ENCODE measurements at regions not wholly inside any gene's neighbourhood (a gene's known extent, or its start where the extent isn't known, plus 50 kb on each side); places are given as distances from the start of the nearest gene placed in this dataset.
"Not testable (repeated sequence)": the region's sequence is repeated elsewhere in the genome, so short reads cannot be mapped to it uniquely, and the experiment has no call there.

- no peak for DNase-seq (ENCODE audit: low read depth)
Observed at GRCh38 chr11:81573367-81573766, 1160.3 kb downstream of the FAM181B start.

GRCh38 chr11:81570669-81571068 lies 1163.0 kb downstream of the FAM181B start:
- no peak for DNase-seq (ENCODE audit: low read depth)

- no peak for DNase-seq (ENCODE audit: low read depth)
Observed at GRCh38 chr11:81569999-81570398, 1163.7 kb downstream of the FAM181B start.

- DNase-seq (ENCODE audit: low read depth), result no peak
Observed at GRCh38 chr11:81568918-81569317, 1164.7 kb downstream of the FAM181B start.

- no peak for DNase-seq (ENCODE audit: low read depth)
Observed at GRCh38 chr11:81548123-81548522, 1185.5 kb downstream of the FAM181B start.

GRCh38 chr11:81539806-81540205 lies 1193.9 kb downstream of the FAM181B start:
- not testable (repeated sequence) for DNase-seq (ENCODE audit: low read depth)

GRCh38 chr11:81515566-81515965 lies 1218.1 kb downstream of the FAM181B start:
- DNase-seq (ENCODE audit: low read depth), result no peak

- no peak for DNase-seq (ENCODE audit: low read depth)
Observed at GRCh38 chr11:81497202-81497804, 1236.4 kb downstream of the FAM181B start.

GRCh38 chr11:81496601-81497000 lies 1237.1 kb downstream of the FAM181B start:
- DNase-seq (ENCODE audit: low read depth), result no peak

- DNase-seq (ENCODE audit: low read depth), result no peak
Observed at GRCh38 chr11:81495699-81496292, 1237.9 kb downstream of the FAM181B start.

GRCh38 chr11:81494431-81494830 lies 1239.2 kb downstream of the FAM181B start:
- no peak for DNase-seq (ENCODE audit: low read depth)

GRCh38 chr11:81492923-81493445 lies 1240.7 kb downstream of the FAM181B start:
- DNase-seq (ENCODE audit: low read depth), result no peak

GRCh38 chr11:81487109-81487508 lies 1246.6 kb downstream of the FAM181B start:
- DNase-seq (ENCODE audit: low read depth), result no peak

GRCh38 chr11:81484196-81484595 lies 1249.5 kb downstream of the FAM181B start:
- no peak for DNase-seq (ENCODE audit: low read depth)

- DNase-seq (ENCODE audit: low read depth), result no peak
Observed at GRCh38 chr11:81477277-81477676, 1256.4 kb downstream of the FAM181B start.

GRCh38 chr11:81476345-81476744 lies 1257.3 kb downstream of the FAM181B start:
- no peak for DNase-seq (ENCODE audit: low read depth)

GRCh38 chr11:81472646-81473045 lies 1261.0 kb downstream of the FAM181B start:
- DNase-seq (ENCODE audit: low read depth), result no peak

GRCh38 chr11:81470446-81470845 lies 1263.2 kb downstream of the FAM181B start:
- no peak for DNase-seq (ENCODE audit: low read depth)

- no peak for DNase-seq (ENCODE audit: low read depth)
Observed at GRCh38 chr11:81459766-81460306, 1273.8 kb downstream of the FAM181B start.

GRCh38 chr11:81449588-81450156 lies 1284.0 kb downstream of the FAM181B start:
- no peak for DNase-seq (ENCODE audit: low read depth)

- no peak for DNase-seq (ENCODE audit: low read depth)
Observed at GRCh38 chr11:81444297-81444696, 1289.4 kb downstream of the FAM181B start.

GRCh38 chr11:81432333-81432732 lies 1301.3 kb downstream of the FAM181B start:
- no peak for DNase-seq (ENCODE audit: low read depth)

GRCh38 chr11:81424822-81425221 lies 1308.8 kb downstream of the FAM181B start:
- DNase-seq (ENCODE audit: low read depth), result no peak
